ENCODE measurements at regions not wholly inside any gene's neighbourhood (a gene's known extent, or its start where the extent isn't known, plus 50 kb on each side); places are given as distances from the start of the nearest gene placed in this dataset.

DNA sequence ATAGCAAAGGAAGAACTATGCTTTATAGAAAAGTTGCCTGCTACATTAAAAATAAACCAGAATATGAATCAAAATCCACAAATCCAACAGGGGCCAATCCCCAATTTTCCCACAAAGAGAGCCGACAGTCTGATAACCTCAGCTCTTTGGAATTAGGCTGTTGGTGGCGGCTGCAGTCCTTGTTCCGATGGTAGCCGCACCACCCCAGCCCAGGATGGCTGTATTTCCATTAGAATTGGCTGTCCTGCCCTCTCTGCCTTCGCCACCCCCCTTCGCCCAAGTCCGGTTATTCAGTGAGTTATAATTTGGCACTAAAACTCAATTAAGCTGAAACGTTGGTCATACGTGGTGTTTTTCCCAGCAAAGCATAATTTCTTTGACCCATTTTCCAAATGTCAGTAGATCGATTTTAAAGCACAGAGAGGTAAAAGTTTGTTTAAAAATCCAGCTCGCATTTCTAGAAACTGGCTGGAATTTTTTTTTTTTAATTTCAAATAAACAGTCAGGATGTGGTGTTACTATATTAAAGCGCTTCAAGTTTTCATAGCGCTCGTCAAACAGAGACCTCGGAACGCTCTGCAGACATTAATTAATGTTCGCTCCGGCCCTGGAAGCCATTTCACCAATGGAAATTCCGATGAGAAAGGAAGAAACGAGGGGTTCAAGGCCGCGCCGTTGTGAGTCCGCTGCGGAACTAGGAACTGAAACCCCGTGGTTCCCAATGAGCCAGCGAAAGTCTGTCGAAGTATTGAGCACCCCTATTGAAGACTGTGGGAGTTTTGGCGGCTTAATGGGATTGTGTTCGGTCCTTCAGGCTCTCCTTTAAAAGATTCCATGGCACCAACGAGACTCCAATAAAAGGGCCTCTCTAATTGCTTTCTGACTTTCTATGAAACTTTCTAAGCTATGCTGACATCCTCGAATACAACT lies 104.8 kb upstream of the DIO3 start:
- no TSS peak for BruUV-seq (replicated peaks)
- peaks cover 0 to 19% of the 10 kb centered on the region in 2 experiments; a peak in 1 of 5 replicates for H3K27me3 ChIP-seq (ENCODE audit: control insufficient read depth in 1 of 2, insufficient read depth in 2 of 2, low read length in 2 of 2)
- no peak for ATAC-seq
- H3K27ac ChIP-seq (ENCODE audit: extremely low read length, insufficient read depth, low read length): no peak overlapping the region
- H3K79me2 ChIP-seq (ENCODE audit: insufficient read depth, low read length): no peaks in the 10 kb centered on the region
- H3K36me3 ChIP-seq (replicated peaks in 1 of 2; ENCODE audit: control insufficient read depth in 1 of 2, insufficient read depth in 2 of 2, low read length in 2 of 2): no peaks in the 10 kb centered on the region
- intact Hi-C loops (cut with micrococcal nuclease; ENCODE audit: unreplicated experiment) (no loop called here), in situ Hi-C loops (cut with HindIII; ENCODE audit: extremely low pct_ligation_motif_present, low pct_unique_long_range_greater_than_20kb) (no loop called here)
- ChIA-PET POLR2A (no interaction called here), CTCF (ENCODE audit: low intra/inter-chr PET ratio, low total read pairs) (no interaction called here)
- H3K4me2 ChIP-seq (ENCODE audit: low read depth, low read length): no peak overlapping the region
- H3K4me3 ChIP-seq (replicated peaks in 1 of 3; ENCODE audit: insufficient read depth in 1 of 3, low read depth in 2 of 3, low read length in 3 of 3): no peak overlapping the region
- H3K4me1 ChIP-seq (ENCODE audit: insufficient read depth, low read length): peaks cover 15% of the 10 kb centered on the region
- H3K9me3 ChIP-seq (ENCODE audit: low read length): no peaks in the 10 kb centered on the region
- 60% methylated on average over 32 of the region's 32 CpGs for WGBS (ENCODE audit: low lambda C conversion rate)
- FAIRE-seq: no peak
- no peaks in the 10 kb centered on the region for H4K20me1 ChIP-seq (ENCODE audit: insufficient read depth, low read length)
- H3K9ac ChIP-seq (ENCODE audit: insufficient read depth, low read depth, low read length): no peak overlapping the region
- TF ChIP-seq, protein P1, sequence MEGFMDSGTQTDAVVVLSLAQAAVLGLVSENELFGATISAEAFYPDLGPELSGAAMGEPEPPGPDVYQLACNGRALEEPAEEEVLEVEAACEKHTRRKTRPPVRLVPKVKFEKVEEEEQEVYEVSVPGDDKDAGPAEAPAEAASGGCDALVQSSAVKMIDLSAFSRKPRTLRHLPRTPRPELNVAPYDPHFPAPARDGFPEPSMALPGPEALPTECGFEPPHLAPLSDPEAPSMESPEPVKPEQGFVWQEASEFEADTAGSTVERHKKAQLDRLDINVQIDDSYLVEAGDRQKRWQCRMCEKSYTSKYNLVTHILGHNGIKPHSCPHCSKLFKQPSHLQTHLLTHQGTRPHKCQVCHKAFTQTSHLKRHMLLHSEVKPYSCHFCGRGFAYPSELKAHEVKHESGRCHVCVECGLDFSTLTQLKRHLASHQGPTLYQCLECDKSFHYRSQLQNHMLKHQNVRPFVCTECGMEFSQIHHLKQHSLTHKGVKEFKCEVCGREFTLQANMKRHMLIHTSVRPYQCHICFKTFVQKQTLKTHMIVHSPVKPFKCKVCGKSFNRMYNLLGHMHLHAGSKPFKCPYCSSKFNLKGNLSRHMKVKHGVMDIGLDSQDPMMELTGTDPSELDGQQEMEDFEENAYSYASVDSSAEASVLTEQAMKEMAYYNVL (CRISPR knock-in tag; IDR thresholded peaks at IDR 0.05; ENCODE audit: borderline replicate concordance): no peak
- TF ChIP-seq ZNF292 (CRISPR knock-in tag; IDR thresholded peaks at IDR 0.05; ENCODE audit: borderline replicate concordance, low read depth) (no peak), MXI1 (IDR thresholded peaks at IDR 0.05; ENCODE audit: borderline replicate concordance, low read depth, low read length) (no peak), NCOA1 (CRISPR knock-in tag; IDR thresholded peaks at IDR 0.05) (no peak), ZNF546 (CRISPR knock-in tag; conservative IDR thresholded peaks at IDR 0.05) (no peak), KDM5A (IDR thresholded peaks at IDR 0.05; ENCODE audit: borderline replicate concordance, low read length) (no peak), ARHGAP35 (CRISPR knock-in tag; IDR thresholded peaks at IDR 0.05; ENCODE audit: borderline replicate concordance) (no peak)
- TF ChIP-seq, protein P2, sequence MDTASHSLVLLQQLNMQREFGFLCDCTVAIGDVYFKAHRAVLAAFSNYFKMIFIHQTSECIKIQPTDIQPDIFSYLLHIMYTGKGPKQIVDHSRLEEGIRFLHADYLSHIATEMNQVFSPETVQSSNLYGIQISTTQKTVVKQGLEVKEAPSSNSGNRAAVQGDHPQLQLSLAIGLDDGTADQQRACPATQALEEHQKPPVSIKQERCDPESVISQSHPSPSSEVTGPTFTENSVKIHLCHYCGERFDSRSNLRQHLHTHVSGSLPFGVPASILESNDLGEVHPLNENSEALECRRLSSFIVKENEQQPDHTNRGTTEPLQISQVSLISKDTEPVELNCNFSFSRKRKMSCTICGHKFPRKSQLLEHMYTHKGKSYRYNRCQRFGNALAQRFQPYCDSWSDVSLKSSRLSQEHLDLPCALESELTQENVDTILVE (CRISPR knock-in tag; IDR thresholded peaks at IDR 0.05): no peak
- TF ChIP-seq, protein P3, sequence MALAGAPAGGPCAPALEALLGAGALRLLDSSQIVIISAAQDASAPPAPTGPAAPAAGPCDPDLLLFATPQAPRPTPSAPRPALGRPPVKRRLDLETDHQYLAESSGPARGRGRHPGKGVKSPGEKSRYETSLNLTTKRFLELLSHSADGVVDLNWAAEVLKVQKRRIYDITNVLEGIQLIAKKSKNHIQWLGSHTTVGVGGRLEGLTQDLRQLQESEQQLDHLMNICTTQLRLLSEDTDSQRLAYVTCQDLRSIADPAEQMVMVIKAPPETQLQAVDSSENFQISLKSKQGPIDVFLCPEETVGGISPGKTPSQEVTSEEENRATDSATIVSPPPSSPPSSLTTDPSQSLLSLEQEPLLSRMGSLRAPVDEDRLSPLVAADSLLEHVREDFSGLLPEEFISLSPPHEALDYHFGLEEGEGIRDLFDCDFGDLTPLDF (CRISPR knock-in tag; IDR thresholded peaks at IDR 0.05): no peak
- TF ChIP-seq, protein P4, sequence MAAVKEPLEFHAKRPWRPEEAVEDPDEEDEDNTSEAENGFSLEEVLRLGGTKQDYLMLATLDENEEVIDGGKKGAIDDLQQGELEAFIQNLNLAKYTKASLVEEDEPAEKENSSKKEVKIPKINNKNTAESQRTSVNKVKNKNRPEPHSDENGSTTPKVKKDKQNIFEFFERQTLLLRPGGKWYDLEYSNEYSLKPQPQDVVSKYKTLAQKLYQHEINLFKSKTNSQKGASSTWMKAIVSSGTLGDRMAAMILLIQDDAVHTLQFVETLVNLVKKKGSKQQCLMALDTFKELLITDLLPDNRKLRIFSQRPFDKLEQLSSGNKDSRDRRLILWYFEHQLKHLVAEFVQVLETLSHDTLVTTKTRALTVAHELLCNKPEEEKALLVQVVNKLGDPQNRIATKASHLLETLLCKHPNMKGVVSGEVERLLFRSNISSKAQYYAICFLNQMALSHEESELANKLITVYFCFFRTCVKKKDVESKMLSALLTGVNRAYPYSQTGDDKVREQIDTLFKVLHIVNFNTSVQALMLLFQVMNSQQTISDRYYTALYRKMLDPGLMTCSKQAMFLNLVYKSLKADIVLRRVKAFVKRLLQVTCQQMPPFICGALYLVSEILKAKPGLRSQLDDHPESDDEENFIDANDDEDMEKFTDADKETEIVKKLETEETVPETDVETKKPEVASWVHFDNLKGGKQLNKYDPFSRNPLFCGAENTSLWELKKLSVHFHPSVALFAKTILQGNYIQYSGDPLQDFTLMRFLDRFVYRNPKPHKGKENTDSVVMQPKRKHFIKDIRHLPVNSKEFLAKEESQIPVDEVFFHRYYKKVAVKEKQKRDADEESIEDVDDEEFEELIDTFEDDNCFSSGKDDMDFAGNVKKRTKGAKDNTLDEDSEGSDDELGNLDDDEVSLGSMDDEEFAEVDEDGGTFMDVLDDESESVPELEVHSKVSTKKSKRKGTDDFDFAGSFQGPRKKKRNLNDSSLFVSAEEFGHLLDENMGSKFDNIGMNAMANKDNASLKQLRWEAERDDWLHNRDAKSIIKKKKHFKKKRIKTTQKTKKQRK (IDR thresholded peaks at IDR 0.05; ENCODE audit: low read length): no peak
- no peak overlapping the region for H2AFZ ChIP-seq (ENCODE audit: low read length)
- no peak for DNase-seq (ENCODE audit: low spot score)
